C4-2B (cell line): ENCODE measurements at regions not wholly inside any gene's neighbourhood (a gene's known extent, or its start where the extent isn't known, plus 50 kb on each side); places are given as distances from the start of the nearest gene placed in this dataset.

Source experiments
- CTCF ChIP-seq: fragments of 450-650 bp; conservative IDR thresholded peaks from 2 replicates; pipeline ENCODE4 v1.5.1; 2017; ENCODE audit warnings: mild to moderate bottlenecking
- ZFX ChIP-seq: fragments of 450-650 bp; IDR thresholded peaks from 2 replicates; pipeline ENCODE4 v1.6.1; 2017

- TF ChIP-seq CTCF (no peak), ZFX (no peak)
These were observed 1002.5 kb upstream of the LCORL start for GRCh38 chr4:19024047-19024446.
